ENCODE measurements at regions not wholly inside any gene's neighbourhood (a gene's known extent, or its start where the extent isn't known, plus 50 kb on each side); places are given as distances from the start of the nearest gene placed in this dataset.
"Not testable (repeated sequence)": the region's sequence is repeated elsewhere in the genome, so short reads cannot be mapped to it uniquely, and the experiment has no call there.

GRCh38 chr4:26206339-26206738 lies 114.5 kb upstream of the RBPJ start:
- H3K27ac ChIP-seq: no peak overlapping the region
- no peaks in the 10 kb centered on the region for H3K27me3 ChIP-seq (ENCODE audit: insufficient read depth, low read depth)
- H3K4me3 ChIP-seq (IDR thresholded peaks at IDR 0.05; ENCODE audit: insufficient read depth, low read depth, low read length): no peak overlapping the region
- no peak overlapping the region for H2AFZ ChIP-seq (ENCODE audit: low read depth)
- TF ChIP-seq CTCF (conservative IDR thresholded peaks at IDR 0.05; ENCODE audit: low read depth, low read length): no peak
- no peaks in the 10 kb centered on the region for H3K4me1 ChIP-seq (ENCODE audit: low read depth, poor library complexity, severe bottlenecking)
- H3K9ac ChIP-seq: no peak overlapping the region
- no peaks in the 10 kb centered on the region for H3K36me3 ChIP-seq (ENCODE audit: insufficient read depth)
- H4K20me1 ChIP-seq (ENCODE audit: insufficient read depth): no peaks in the 10 kb centered on the region
- H3K79me2 ChIP-seq (ENCODE audit: insufficient read depth, low read depth): no peaks in the 10 kb centered on the region
- no peak overlapping the region for H3K4me2 ChIP-seq

- H2AFZ ChIP-seq (ENCODE audit: low read depth): no peak overlapping the region
- H3K36me3 ChIP-seq (ENCODE audit: insufficient read depth): no peaks in the 10 kb centered on the region
- H3K4me3 ChIP-seq (IDR thresholded peaks at IDR 0.05; ENCODE audit: insufficient read depth, low read depth, low read length): no peak overlapping the region
- H3K79me2 ChIP-seq (ENCODE audit: insufficient read depth, low read depth): no peaks in the 10 kb centered on the region
- no peak overlapping the region for H3K9ac ChIP-seq
- no peak overlapping the region for H3K4me2 ChIP-seq
- H3K27ac ChIP-seq: no peak overlapping the region
- H4K20me1 ChIP-seq (ENCODE audit: insufficient read depth): no peaks in the 10 kb centered on the region
- TF ChIP-seq CTCF (conservative IDR thresholded peaks at IDR 0.05; ENCODE audit: low read depth, low read length): no peak
- no peaks in the 10 kb centered on the region for H3K27me3 ChIP-seq (ENCODE audit: insufficient read depth, low read depth)
- H3K4me1 ChIP-seq (ENCODE audit: low read depth, poor library complexity, severe bottlenecking): no peaks in the 10 kb centered on the region
These were observed 113.8 kb upstream of the RBPJ start for GRCh38 chr4:26206999-26207398.

GRCh38 chr4:26207631-26208030 lies 113.2 kb upstream of the RBPJ start:
- no peak overlapping the region for H3K4me2 ChIP-seq
- no peaks in the 10 kb centered on the region for H3K27me3 ChIP-seq (ENCODE audit: insufficient read depth, low read depth)
- no peaks in the 10 kb centered on the region for H4K20me1 ChIP-seq (ENCODE audit: insufficient read depth)
- no peaks in the 10 kb centered on the region for H3K4me1 ChIP-seq (ENCODE audit: low read depth, poor library complexity, severe bottlenecking)
- H3K79me2 ChIP-seq (ENCODE audit: insufficient read depth, low read depth): no peaks in the 10 kb centered on the region
- H3K4me3 ChIP-seq (IDR thresholded peaks at IDR 0.05; ENCODE audit: insufficient read depth, low read depth, low read length): no peak overlapping the region
- H3K36me3 ChIP-seq (ENCODE audit: insufficient read depth): no peaks in the 10 kb centered on the region
- no peak for TF ChIP-seq CTCF (conservative IDR thresholded peaks at IDR 0.05; ENCODE audit: low read depth, low read length)
- H2AFZ ChIP-seq (ENCODE audit: low read depth): no peak overlapping the region
- H3K27ac ChIP-seq: no peak overlapping the region
- H3K9ac ChIP-seq: no peak overlapping the region

GRCh38 chr4:26208237-26208994 lies 112.4 kb upstream of the RBPJ start:
- no peaks in the 10 kb centered on the region for H3K36me3 ChIP-seq (ENCODE audit: insufficient read depth)
- H3K79me2 ChIP-seq (ENCODE audit: insufficient read depth, low read depth): no peaks in the 10 kb centered on the region
- no peak for TF ChIP-seq CTCF (conservative IDR thresholded peaks at IDR 0.05; ENCODE audit: low read depth, low read length)
- H3K27me3 ChIP-seq (ENCODE audit: insufficient read depth, low read depth): no peaks in the 10 kb centered on the region
- no peak overlapping the region for H3K27ac ChIP-seq
- no peak overlapping the region for H3K4me2 ChIP-seq
- H3K9ac ChIP-seq: no peak overlapping the region
- no peaks in the 10 kb centered on the region for H4K20me1 ChIP-seq (ENCODE audit: insufficient read depth)
- H3K4me1 ChIP-seq (ENCODE audit: low read depth, poor library complexity, severe bottlenecking): no peaks in the 10 kb centered on the region
- H3K4me3 ChIP-seq (IDR thresholded peaks at IDR 0.05; ENCODE audit: insufficient read depth, low read depth, low read length): no peak overlapping the region
- H2AFZ ChIP-seq (ENCODE audit: low read depth): no peak overlapping the region

GRCh38 chr4:26209378-26209777 lies 111.4 kb upstream of the RBPJ start:
- H3K79me2 ChIP-seq (ENCODE audit: insufficient read depth, low read depth); H3K4me2 ChIP-seq; H3K27me3 ChIP-seq (ENCODE audit: insufficient read depth, low read depth); H4K20me1 ChIP-seq (ENCODE audit: insufficient read depth); H3K27ac ChIP-seq; H3K9ac ChIP-seq; H3K4me1 ChIP-seq (ENCODE audit: low read depth, poor library complexity, severe bottlenecking); H3K4me3 ChIP-seq (IDR thresholded peaks at IDR 0.05; ENCODE audit: insufficient read depth, low read depth, low read length); H2AFZ ChIP-seq (ENCODE audit: low read depth); H3K36me3 ChIP-seq (ENCODE audit: insufficient read depth): not testable (repeated sequence)

Measured in KMS-11 (cell line).